Cardiac fibroblast (primary cell): ENCODE measurements at regions not wholly inside any gene's neighbourhood (a gene's known extent, or its start where the extent isn't known, plus 50 kb on each side); places are given as distances from the start of the nearest gene placed in this dataset.
A peak's percentile ranks its signal among the peaks of the same experiment; 100 is the strongest.

ENCODE experiments used
- DNase-seq, 2 donors: peaks; one replicate each; pipeline versions ENCODE4 v3.0.0 to v3.0.0-alpha.2; 2010; ENCODE audit warnings: low read depth in 2 of 2
- H3K4me3 ChIP-seq, 2 donors: replicated peaks in 1 of 2; 1 replicate in 1 of 2; 2 replicates in 1 of 2; pipeline ENCODE4 v1.5.1; 2011; ENCODE audit warnings: low read depth in 2 of 2, low read length in 2 of 2, mild to moderate bottlenecking in 2 of 2, moderate library complexity in 1 of 2
- TF ChIP-seq, protein P1 (sequence below): IDR thresholded peaks from one replicate; pipeline ENCODE4 v1.5.1; 2011; ENCODE audit warnings: low read depth, mild to moderate bottlenecking, low read length, inconsistent platforms

- TF ChIP-seq, protein P1, sequence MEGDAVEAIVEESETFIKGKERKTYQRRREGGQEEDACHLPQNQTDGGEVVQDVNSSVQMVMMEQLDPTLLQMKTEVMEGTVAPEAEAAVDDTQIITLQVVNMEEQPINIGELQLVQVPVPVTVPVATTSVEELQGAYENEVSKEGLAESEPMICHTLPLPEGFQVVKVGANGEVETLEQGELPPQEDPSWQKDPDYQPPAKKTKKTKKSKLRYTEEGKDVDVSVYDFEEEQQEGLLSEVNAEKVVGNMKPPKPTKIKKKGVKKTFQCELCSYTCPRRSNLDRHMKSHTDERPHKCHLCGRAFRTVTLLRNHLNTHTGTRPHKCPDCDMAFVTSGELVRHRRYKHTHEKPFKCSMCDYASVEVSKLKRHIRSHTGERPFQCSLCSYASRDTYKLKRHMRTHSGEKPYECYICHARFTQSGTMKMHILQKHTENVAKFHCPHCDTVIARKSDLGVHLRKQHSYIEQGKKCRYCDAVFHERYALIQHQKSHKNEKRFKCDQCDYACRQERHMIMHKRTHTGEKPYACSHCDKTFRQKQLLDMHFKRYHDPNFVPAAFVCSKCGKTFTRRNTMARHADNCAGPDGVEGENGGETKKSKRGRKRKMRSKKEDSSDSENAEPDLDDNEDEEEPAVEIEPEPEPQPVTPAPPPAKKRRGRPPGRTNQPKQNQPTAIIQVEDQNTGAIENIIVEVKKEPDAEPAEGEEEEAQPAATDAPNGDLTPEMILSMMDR, result no peak
- no peak overlapping the region for H3K4me3 ChIP-seq
- DNase-seq, result no peak
These were observed 405.9 kb upstream of the MAD2L1 start for GRCh38 chr4:120472447-120473131.

DNA sequence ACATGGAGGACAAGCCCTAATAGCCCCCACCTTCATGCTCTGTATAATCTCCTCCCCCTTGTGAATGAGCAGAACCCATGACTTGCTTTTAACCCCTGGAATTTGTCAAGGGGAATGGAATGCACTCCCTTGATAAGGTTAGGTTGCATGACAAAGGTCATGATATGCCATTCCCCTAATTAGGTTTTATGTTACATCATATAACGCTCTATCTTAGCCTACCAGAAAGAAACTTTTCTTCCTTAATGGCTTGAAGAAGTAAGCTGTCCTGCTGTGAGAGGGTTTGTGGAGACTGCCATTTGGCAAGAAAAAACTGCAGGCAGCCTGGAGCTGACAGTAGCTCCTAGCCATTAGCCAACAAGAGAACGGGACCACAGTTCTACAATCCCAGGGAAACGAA is 399.8 kb upstream of the MAD2L1 start:
- DNase-seq, result no peak
- H3K4me3 ChIP-seq, result no peak overlapping the region
- TF ChIP-seq, protein P1, result no peak

GRCh38 chr4:120454788-120455187 is 388.1 kb upstream of the MAD2L1 start:
- H3K4me3 ChIP-seq, result no peak overlapping the region
- no peak for DNase-seq
- TF ChIP-seq, protein P1, result no peak

- H3K4me3 ChIP-seq, result no peak overlapping the region
- TF ChIP-seq, protein P1, result no peak
- DNase-seq, result no peak
These were observed 385.9 kb upstream of the MAD2L1 start for GRCh38 chr4:120452536-120452935.

DNA sequence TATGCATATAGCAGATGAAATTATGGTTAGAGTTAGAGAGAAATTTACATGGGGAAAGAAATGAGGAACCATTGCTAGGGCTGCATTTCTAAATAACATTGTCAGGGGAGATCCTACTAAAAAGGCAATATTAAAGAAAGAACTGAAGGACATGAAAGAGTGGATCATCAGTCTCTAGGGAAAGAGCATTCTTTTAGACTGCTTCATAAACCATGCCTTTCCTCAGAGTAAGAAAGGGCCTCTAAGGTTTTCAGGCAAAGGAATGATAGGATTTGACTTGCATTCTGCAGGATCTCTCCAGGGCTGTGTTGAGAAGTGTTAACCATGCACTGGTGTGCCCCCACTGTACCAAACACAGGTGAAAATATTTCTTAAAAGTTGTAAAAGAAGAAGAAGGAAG is 385.4 kb upstream of the MAD2L1 start:
- H3K4me3 ChIP-seq, result no peak overlapping the region
- TF ChIP-seq, protein P1, result no peak
- DNase-seq, result peak in 1 of 2 donors; percentile 77

DNA sequence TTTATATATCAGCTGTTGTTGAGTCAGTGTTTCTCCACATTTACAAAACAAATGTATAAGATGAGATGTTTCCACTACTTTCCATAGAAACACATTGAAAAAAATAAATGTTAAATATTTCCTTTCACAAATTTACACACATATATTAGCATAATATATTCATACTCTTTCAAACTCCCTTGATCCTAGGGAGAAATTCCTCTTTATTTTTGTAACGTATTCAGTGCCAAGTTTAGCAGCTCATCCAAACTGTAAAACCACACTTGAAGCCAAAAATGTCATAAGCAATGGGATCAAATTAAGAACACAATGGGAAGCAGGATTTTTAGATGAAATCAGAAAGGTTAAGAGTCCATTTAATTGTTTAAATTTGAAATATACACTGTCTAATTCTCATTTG is 381.1 kb upstream of the MAD2L1 start:
- no peak overlapping the region for H3K4me3 ChIP-seq
- TF ChIP-seq, protein P1, result no peak
- DNase-seq, result no peak
